Gastroesophageal sphincter (tissue), 4 donors: ENCODE measurements at regions not wholly inside any gene's neighbourhood (a gene's known extent, or its start where the extent isn't known, plus 50 kb on each side); places are given as distances from the start of the nearest gene placed in this dataset.

Experiments used
- ATAC-seq: fragments of 150-250 bp; one replicate; pipeline ENCODE4 v1.9.1; 2016; ENCODE audit warnings: mild to moderate bottlenecking, moderate library complexity
- H3K27ac ChIP-seq, 4 donors: fragments of 200-600 bp; sonication (generic) in 3 of 4; 1 replicate in 3 of 4; 2 replicates in 1 of 4; pipeline ENCODE4 v1.5.1; 2016 to 2019
- H3K27me3 ChIP-seq: fragments of 200-600 bp; sonication (generic); one replicate; pipeline ENCODE4 v1.5.1; 2019
- H3K36me3 ChIP-seq, 2 donors: fragments of 200-600 bp; sonication (generic); one replicate each; pipeline ENCODE4 v1.5.1; 2019; ENCODE audit warnings: control low read depth in 1 of 2
- H3K4me1 ChIP-seq, 3 donors: fragments of 200-600 bp; sonication (generic); 1 replicate in 2 of 3; 2 replicates in 1 of 3; pipeline ENCODE4 v1.5.1; 2016 to 2019; ENCODE audit warnings: control low read depth in 2 of 3
- H3K4me3 ChIP-seq, 2 donors: fragments of 200-600 bp; sonication (generic); one replicate each; pipeline ENCODE4 v1.5.1; 2019; ENCODE audit warnings: mild to moderate bottlenecking in 1 of 2, moderate library complexity in 1 of 2
- H3K9me3 ChIP-seq, 3 donors: fragments of 200-600 bp; sonication (generic); one replicate each; pipeline ENCODE4 v1.5.1; 2017 to 2019; ENCODE audit warnings: control low read depth in 2 of 3
- EP300 ChIP-seq: sonication (generic); formaldehyde crosslinking; IDR thresholded peaks from one replicate; pipeline ENCODE4 v1.6.1; 2017; ENCODE audit warnings: antibody characterized with exemption, mild to moderate bottlenecking
- POLR2A ChIP-seq, 2 donors: fragments of 450-650 bp; IDR thresholded peaks; one replicate each; pipeline ENCODE4 v1.6.1; 2017; ENCODE audit warnings: antibody characterized with exemption in 2 of 2, mild to moderate bottlenecking in 2 of 2, moderate library complexity in 1 of 2
- POLR2AphosphoS5 ChIP-seq: sonication (generic); formaldehyde crosslinking; IDR thresholded peaks from one replicate; pipeline ENCODE4 v1.6.1; 2017; ENCODE audit warnings: antibody characterized with exemption
- WGBS, 2 donors: methylation state at CpG; one replicate each; pipeline ENCODE4 v1.1.5; 2018; ENCODE audit warnings: low coverage in 1 of 2; 5-methylcytosine and 5-hydroxymethylcytosine counted together
- TF ChIP-seq, protein P1 (sequence below), 4 experiments: fragments of 200-600 bp in 2 of 4; fragments of 450-650 bp in 2 of 4; sonication (generic) in 1 of 4; IDR thresholded peaks; one replicate each; pipeline ENCODE4 v1.5.1; 2017 to 2019; ENCODE audit warnings: antibody characterized with exemption in 4 of 4, mild to moderate bottlenecking in 2 of 4, moderate library complexity in 2 of 4

DNA sequence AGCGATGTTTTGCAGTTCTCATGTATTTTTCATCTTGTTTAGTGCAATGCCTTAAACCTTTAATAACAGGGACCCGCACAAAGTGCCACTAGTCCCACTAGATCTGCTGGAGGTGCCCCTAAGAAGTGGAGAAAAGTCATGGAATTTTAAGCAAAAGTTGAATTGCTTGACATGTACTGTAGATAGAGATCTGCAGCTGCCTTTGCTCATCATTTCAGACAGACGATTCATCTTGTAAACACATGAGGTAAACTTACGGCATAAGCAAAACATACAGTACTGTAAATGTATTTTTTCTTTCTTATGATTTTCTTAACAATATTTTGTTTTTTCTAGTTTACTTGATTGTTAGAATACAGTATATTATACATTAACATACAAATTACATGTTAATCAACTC, 295.6 kb downstream of the CASP12 start:
- Histone ChIP-seq H3K4me3 (no peak overlapping the region), H3K9me3 (no peaks in the 10 kb centered on the region), H3K36me3 (no peaks in the 10 kb centered on the region), H3K27ac (no peak overlapping the region), H3K27me3 (no peaks in the 10 kb centered on the region), H3K4me1 (no peaks in the 10 kb centered on the region)
- 75 to 78% methylated on average over 4 of the region's 4 CpGs for WGBS, 2 donors
- no peak for ATAC-seq
- TF ChIP-seq POLR2A (IDR thresholded peaks at IDR 0.05), result no peak
- TF ChIP-seq, protein P1, sequence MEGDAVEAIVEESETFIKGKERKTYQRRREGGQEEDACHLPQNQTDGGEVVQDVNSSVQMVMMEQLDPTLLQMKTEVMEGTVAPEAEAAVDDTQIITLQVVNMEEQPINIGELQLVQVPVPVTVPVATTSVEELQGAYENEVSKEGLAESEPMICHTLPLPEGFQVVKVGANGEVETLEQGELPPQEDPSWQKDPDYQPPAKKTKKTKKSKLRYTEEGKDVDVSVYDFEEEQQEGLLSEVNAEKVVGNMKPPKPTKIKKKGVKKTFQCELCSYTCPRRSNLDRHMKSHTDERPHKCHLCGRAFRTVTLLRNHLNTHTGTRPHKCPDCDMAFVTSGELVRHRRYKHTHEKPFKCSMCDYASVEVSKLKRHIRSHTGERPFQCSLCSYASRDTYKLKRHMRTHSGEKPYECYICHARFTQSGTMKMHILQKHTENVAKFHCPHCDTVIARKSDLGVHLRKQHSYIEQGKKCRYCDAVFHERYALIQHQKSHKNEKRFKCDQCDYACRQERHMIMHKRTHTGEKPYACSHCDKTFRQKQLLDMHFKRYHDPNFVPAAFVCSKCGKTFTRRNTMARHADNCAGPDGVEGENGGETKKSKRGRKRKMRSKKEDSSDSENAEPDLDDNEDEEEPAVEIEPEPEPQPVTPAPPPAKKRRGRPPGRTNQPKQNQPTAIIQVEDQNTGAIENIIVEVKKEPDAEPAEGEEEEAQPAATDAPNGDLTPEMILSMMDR (IDR thresholded peaks at IDR 0.05), result no peak
- TF ChIP-seq EP300, result no peak
- TF ChIP-seq POLR2AphosphoS5, result no peak

DNA sequence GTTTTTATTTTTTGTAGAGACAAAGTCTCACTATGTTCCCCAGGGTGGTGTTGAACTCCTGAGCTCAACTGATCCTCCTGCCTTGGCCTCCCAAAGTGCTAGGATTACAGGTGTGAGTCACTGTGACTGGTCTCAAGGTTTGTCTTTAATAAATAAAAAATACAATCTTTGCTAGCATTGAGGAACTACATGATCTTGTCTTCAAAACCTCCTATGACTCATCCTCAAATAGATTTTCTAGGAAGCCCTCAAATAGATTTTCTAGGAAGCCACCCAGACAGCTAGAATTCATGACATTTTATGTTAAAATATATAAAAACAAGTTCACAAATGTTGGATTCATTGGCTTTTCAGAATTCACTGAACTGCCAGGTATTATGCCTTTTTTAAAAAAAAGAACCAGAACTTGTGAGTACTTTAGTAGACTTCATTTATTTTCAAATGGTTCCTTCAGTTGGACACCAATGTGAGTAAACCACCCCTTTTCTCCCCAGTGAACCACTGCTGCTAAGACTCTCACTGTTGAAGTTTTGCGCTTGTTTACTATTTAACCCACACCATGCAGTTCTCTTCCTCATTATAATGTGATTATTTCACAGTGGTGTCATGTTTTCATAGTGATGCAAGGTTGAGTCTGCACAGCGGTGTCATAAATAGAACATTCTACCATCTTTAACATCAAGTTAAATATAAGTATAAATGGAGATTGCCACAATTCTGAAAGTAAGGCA, 303.9 kb downstream of the CASP12 start:
- Histone ChIP-seq H3K4me3 (no peak overlapping the region), H3K27me3 (no peaks in the 10 kb centered on the region), H3K27ac (no peak overlapping the region), H3K4me1 (no peaks in the 10 kb centered on the region), H3K9me3 (no peaks in the 10 kb centered on the region), H3K36me3 (no peaks in the 10 kb centered on the region)
- no peak for ATAC-seq
- WGBS, 2 donors, result 90 to 100% methylated on average over 1 to 2 of the region's 2 CpGs
- TF ChIP-seq POLR2AphosphoS5 (no peak), POLR2A (IDR thresholded peaks at IDR 0.05) (no peak), EP300 (no peak)
- TF ChIP-seq, protein P1 (IDR thresholded peaks at IDR 0.05), result no peak

DNA sequence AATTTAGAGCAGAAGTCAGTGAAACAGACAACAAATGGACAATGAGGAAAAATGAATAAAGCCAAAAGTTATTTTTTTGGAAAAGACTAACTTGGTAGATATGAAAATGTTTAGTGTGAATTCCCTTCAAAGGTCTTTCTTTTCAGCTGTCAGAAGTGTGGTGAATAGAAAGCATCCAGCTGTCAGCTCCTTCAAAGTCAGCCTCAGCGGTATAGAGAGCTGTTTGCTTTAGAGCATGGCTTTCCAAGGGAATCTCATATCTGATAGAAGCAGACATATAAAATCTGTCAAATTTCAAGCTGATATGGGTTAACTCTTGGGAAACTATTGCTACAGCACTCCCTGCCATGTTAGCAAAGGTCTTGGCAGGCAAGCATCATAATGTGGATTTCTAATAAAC, 309.3 kb downstream of the CASP12 start:
- Histone ChIP-seq H3K36me3 (no peaks in the 10 kb centered on the region), H3K9me3 (no peaks in the 10 kb centered on the region), H3K4me3 (no peak overlapping the region), H3K4me1 (no peaks in the 10 kb centered on the region), H3K27me3 (no peaks in the 10 kb centered on the region), H3K27ac (no peak overlapping the region)
- TF ChIP-seq POLR2AphosphoS5 (no peak), EP300 (no peak), POLR2A (IDR thresholded peaks at IDR 0.05) (no peak)
- TF ChIP-seq, protein P1 (IDR thresholded peaks at IDR 0.05), result no peak
- WGBS, 2 donors, result 47 to 67% methylated on average over 1 of the region's 1 CpG
- ATAC-seq, result no peak

DNA sequence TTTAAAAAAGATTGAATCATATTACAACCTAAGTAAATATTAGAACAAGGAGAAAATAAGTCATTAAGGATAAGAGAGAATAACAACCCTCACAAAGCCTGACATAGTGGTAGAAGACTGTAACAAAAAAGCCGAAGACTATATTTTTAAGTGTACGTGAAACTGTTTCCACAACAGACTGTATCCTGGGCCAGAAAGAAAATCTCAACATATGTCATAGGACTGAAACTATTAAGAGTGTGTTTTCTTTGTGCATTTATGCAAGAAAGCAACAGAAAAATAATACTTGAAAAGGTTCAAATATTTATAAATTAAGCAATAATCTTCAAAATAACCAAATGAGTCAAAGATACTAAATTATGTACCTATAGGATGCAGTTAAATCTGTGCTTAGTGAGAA, 309.8 kb downstream of the CASP12 start:
- Histone ChIP-seq H3K9me3 (no peaks in the 10 kb centered on the region), H3K27ac (no peak overlapping the region), H3K27me3 (no peaks in the 10 kb centered on the region), H3K36me3 (no peaks in the 10 kb centered on the region), H3K4me1 (no peaks in the 10 kb centered on the region), H3K4me3 (no peak overlapping the region)
- ATAC-seq, result no peak
- no peak for TF ChIP-seq POLR2AphosphoS5
- no peak for TF ChIP-seq POLR2A (IDR thresholded peaks at IDR 0.05)
- TF ChIP-seq EP300, result no peak
- TF ChIP-seq, protein P1 (IDR thresholded peaks at IDR 0.05), result no peak
- 84 to 100% methylated on average over 2 of the region's 2 CpGs for WGBS, 2 donors

GRCh38 chr11:104584823-104585222, 313.4 kb downstream of the CASP12 start:
- ATAC-seq, result no peak
- H3K27me3 ChIP-seq, result no peaks in the 10 kb centered on the region
- H3K9me3 ChIP-seq, result no peaks in the 10 kb centered on the region
- no peaks in the 10 kb centered on the region for H3K4me1 ChIP-seq
- TF ChIP-seq POLR2A (IDR thresholded peaks at IDR 0.05), result no peak
- no peak for TF ChIP-seq EP300
- TF ChIP-seq POLR2AphosphoS5, result no peak
- TF ChIP-seq, protein P1 (IDR thresholded peaks at IDR 0.05), result no peak
- no peaks in the 10 kb centered on the region for H3K36me3 ChIP-seq
- 57 to 91% methylated on average over 1 to 2 of the region's 2 CpGs for WGBS, 2 donors
- H3K4me3 ChIP-seq, result no peak overlapping the region
- H3K27ac ChIP-seq, result no peak overlapping the region
